ENCODE measurements at regions not wholly inside any gene's neighbourhood (a gene's known extent, or its start where the extent isn't known, plus 50 kb on each side); places are given as distances from the start of the nearest gene placed in this dataset.

DNA sequence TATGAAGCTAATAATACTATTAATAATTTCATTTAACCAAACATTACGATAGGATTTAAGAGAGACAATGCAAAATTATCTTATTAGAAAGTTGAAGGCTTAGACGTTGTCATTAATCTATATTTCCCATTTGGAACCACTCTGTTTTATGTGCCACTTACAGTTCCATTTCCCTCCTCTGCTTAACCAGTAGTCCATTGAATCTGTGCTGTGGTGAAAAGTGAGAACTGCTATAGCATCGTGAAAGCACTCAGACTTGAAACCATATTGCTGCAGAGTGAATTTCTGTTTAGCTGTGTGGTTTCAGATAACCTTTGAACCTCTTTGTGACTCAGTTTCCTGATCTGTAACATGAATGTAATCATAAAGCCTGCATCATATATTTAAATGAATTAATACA is 2304.5 kb downstream of the MAT2B start:
- TF ChIP-seq, protein P1, sequence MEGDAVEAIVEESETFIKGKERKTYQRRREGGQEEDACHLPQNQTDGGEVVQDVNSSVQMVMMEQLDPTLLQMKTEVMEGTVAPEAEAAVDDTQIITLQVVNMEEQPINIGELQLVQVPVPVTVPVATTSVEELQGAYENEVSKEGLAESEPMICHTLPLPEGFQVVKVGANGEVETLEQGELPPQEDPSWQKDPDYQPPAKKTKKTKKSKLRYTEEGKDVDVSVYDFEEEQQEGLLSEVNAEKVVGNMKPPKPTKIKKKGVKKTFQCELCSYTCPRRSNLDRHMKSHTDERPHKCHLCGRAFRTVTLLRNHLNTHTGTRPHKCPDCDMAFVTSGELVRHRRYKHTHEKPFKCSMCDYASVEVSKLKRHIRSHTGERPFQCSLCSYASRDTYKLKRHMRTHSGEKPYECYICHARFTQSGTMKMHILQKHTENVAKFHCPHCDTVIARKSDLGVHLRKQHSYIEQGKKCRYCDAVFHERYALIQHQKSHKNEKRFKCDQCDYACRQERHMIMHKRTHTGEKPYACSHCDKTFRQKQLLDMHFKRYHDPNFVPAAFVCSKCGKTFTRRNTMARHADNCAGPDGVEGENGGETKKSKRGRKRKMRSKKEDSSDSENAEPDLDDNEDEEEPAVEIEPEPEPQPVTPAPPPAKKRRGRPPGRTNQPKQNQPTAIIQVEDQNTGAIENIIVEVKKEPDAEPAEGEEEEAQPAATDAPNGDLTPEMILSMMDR (IDR thresholded peaks at IDR 0.05; ENCODE audit: poor library complexity) = no peak
- TF ChIP-seq EZH2 (IDR thresholded peaks at IDR 0.05; ENCODE audit: borderline replicate concordance) (no peak), EZH2phosphoT487 (IDR thresholded peaks at IDR 0.05; ENCODE audit: low read depth, severe bottlenecking, unreplicated experiment) (no peak)

All from hepatocyte (in vitro differentiated cells).